Keratinocyte (primary cell): ENCODE measurements at regions not wholly inside any gene's neighbourhood (a gene's known extent, or its start where the extent isn't known, plus 50 kb on each side); places are given as distances from the start of the nearest gene placed in this dataset.

Source experiments
- DNase-seq: peaks from one replicate; pipeline ENCODE4 v3.0.0-alpha.2; 2011; ENCODE audit warnings: low read depth, missing footprints, low spot score
- FAIRE-seq: peaks from 2 replicates; lab custom pipeline; 2011; peaks lifted over from hg19 to GRCh38; lab: Jason Lieb, UNC
- H2AFZ ChIP-seq: 2 replicates; pipeline ENCODE4 v1.6.0; 2012; ENCODE audit warnings: low read length, control low read depth, inconsistent platforms; ENCODE audit not compliant: control insufficient read depth
- H3K27ac ChIP-seq: 2 replicates; pipeline ENCODE4 v1.5.1; 2011; ENCODE audit warnings: low read length; ENCODE audit not compliant: control insufficient read depth, insufficient read depth
- H3K27me3 ChIP-seq: 3 replicates; pipeline ENCODE4 v1.6.0; 2011; ENCODE audit warnings: low read length; ENCODE audit not compliant: control insufficient read depth, insufficient read depth; ENCODE audit errors: extremely low read depth
- H3K36me3 ChIP-seq, 2 experiments: 2 replicates in 1 of 2; 3 replicates in 1 of 2; pipeline ENCODE4 v1.5.1; 2011; ENCODE audit warnings: low read length in 2 of 2, mild to moderate bottlenecking in 1 of 2; ENCODE audit not compliant: control insufficient read depth in 2 of 2, insufficient read depth in 2 of 2; ENCODE audit errors: extremely low read depth in 1 of 2
- H3K4me1 ChIP-seq: 3 replicates; pipeline ENCODE4 v1.5.1; 2011; ENCODE audit warnings: low read length; ENCODE audit not compliant: control insufficient read depth, insufficient read depth; ENCODE audit errors: extremely low read depth
- H3K4me2 ChIP-seq: 3 replicates; pipeline ENCODE4 v1.6.0; 2011; ENCODE audit warnings: low read depth, low read length; ENCODE audit not compliant: control insufficient read depth, insufficient read depth; ENCODE audit errors: extremely low read depth
- H3K4me3 ChIP-seq, 3 experiments: fragments of 200-600 bp in 1 of 3; sonication (generic) in 1 of 3; 2 replicates in 2 of 3; 3 replicates in 1 of 3; pipeline ENCODE4 v1.5.1; 2011 to 2016; ENCODE audit warnings: low read length in 3 of 3, mild to moderate bottlenecking in 3 of 3, control low read depth in 2 of 3, inconsistent platforms in 1 of 3, low read depth in 1 of 3, mixed read lengths in 1 of 3, mixed run types in 1 of 3, moderate library complexity in 1 of 3; ENCODE audit not compliant: control insufficient read depth in 2 of 3, insufficient read depth in 2 of 3; ENCODE audit errors: extremely low read depth in 1 of 3
- H3K79me2 ChIP-seq: 2 replicates; pipeline ENCODE4 v1.6.0; 2012; ENCODE audit warnings: low read length; ENCODE audit not compliant: control insufficient read depth, insufficient read depth
- H3K9ac ChIP-seq: 3 replicates; pipeline ENCODE4 v1.6.0; 2011; ENCODE audit warnings: low read length; ENCODE audit not compliant: control insufficient read depth, insufficient read depth; ENCODE audit errors: extremely low read depth
- H3K9me1 ChIP-seq: 3 replicates; pipeline ENCODE4 v1.6.0; 2011; ENCODE audit warnings: low read length; ENCODE audit not compliant: control insufficient read depth, insufficient read depth; ENCODE audit errors: extremely low read depth
- H3K9me3 ChIP-seq: 2 replicates; pipeline ENCODE4 v1.5.1; 2012; ENCODE audit warnings: low read depth, low read length; ENCODE audit not compliant: control insufficient read depth
- H4K20me1 ChIP-seq: 3 replicates; pipeline ENCODE4 v1.6.0; 2011; ENCODE audit warnings: low read length; ENCODE audit not compliant: control insufficient read depth, insufficient read depth; ENCODE audit errors: extremely low read depth
- EZH2 ChIP-seq: IDR thresholded peaks from one replicate; pipeline ENCODE4 v1.6.1; 2012; ENCODE audit warnings: inconsistent platforms, mild to moderate bottlenecking, low read length, moderate library complexity
- dilution Hi-C: fragments of 300-500 bp; cut with MboI; formaldehyde crosslinking; loops from one replicate; pipeline ENCODE4 v1.7.0; 2020; ENCODE audit warnings: low sequenced_read_pairs; ENCODE audit not compliant: extremely low pct_ligation_motif_present
- TF ChIP-seq, protein P1 (sequence below), 3 experiments: IDR thresholded peaks in 1 of 3; conservative IDR thresholded peaks in 1 of 3; optimal IDR thresholded peaks in 1 of 3; 2 replicates in 2 of 3; 3 replicates in 1 of 3; pipeline versions ENCODE3 to v1.5.1; 2011; ENCODE audit warnings: low read length in 3 of 3, mild to moderate bottlenecking in 3 of 3, moderate library complexity in 2 of 3, control low read depth in 1 of 3, inconsistent platforms in 1 of 3; ENCODE audit not compliant: insufficient read depth in 2 of 3; ENCODE audit errors: extremely low read depth in 1 of 3

DNA sequence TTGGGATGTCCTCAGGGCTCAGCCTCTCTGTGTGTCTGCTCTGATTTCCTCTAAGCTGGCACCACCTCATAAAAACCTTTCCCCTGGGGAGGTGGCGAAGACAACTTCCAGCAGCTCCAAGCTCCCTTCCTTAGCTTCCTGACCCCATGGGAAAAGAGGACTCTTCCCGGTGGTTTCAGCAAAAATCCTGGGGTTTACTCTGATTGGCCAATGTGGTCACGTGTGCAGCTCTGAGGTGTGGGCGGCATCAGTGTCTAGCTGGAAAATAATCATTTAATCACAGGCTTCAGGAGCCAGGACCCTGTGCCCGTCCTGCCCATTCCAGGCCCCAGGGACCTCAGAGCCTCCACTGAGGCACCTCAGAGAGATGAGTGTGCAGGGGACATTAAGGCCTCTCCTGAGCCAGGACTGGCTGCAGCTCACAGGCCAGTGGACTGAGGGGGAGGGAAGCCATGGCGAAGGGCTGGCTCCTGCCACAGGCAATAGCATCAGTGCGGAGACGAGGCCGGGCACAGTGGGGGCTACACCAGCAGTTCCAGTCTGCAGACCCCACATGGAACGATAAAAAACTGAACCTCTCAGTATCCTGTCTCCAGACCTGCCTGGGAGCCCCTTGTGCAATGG lies 104.1 kb downstream of the TPRA1 start:
- Histone ChIP-seq H3K9me1 (no peaks in the 10 kb centered on the region), H3K36me3 (no peaks in the 10 kb centered on the region), H3K4me3 (no peak overlapping the region), H3K9ac (no peak overlapping the region), H3K27ac (no peak overlapping the region), H2AFZ (no peak overlapping the region), H3K27me3 (peaks cover 3% of the 10 kb centered on the region), H3K79me2 (no peaks in the 10 kb centered on the region), H3K9me3 (no peaks in the 10 kb centered on the region), H3K4me1 (no peaks in the 10 kb centered on the region), H3K4me2 (no peak overlapping the region), H4K20me1 (no peaks in the 10 kb centered on the region)
- dilution Hi-C loops = no loop called here
- no peak for TF ChIP-seq EZH2
- TF ChIP-seq, protein P1, sequence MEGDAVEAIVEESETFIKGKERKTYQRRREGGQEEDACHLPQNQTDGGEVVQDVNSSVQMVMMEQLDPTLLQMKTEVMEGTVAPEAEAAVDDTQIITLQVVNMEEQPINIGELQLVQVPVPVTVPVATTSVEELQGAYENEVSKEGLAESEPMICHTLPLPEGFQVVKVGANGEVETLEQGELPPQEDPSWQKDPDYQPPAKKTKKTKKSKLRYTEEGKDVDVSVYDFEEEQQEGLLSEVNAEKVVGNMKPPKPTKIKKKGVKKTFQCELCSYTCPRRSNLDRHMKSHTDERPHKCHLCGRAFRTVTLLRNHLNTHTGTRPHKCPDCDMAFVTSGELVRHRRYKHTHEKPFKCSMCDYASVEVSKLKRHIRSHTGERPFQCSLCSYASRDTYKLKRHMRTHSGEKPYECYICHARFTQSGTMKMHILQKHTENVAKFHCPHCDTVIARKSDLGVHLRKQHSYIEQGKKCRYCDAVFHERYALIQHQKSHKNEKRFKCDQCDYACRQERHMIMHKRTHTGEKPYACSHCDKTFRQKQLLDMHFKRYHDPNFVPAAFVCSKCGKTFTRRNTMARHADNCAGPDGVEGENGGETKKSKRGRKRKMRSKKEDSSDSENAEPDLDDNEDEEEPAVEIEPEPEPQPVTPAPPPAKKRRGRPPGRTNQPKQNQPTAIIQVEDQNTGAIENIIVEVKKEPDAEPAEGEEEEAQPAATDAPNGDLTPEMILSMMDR (optimal IDR thresholded peaks at IDR 0.05 in 1 of 3, IDR thresholded peaks at IDR 0.05 in 1 of 3, conservative IDR thresholded peaks at IDR 0.05 in 1 of 3; ENCODE audit: extremely low read depth in 1 of 3, insufficient read depth in 2 of 3, low read length in 3 of 3) = no peak
- FAIRE-seq = no peak
- no peak for DNase-seq

DNA sequence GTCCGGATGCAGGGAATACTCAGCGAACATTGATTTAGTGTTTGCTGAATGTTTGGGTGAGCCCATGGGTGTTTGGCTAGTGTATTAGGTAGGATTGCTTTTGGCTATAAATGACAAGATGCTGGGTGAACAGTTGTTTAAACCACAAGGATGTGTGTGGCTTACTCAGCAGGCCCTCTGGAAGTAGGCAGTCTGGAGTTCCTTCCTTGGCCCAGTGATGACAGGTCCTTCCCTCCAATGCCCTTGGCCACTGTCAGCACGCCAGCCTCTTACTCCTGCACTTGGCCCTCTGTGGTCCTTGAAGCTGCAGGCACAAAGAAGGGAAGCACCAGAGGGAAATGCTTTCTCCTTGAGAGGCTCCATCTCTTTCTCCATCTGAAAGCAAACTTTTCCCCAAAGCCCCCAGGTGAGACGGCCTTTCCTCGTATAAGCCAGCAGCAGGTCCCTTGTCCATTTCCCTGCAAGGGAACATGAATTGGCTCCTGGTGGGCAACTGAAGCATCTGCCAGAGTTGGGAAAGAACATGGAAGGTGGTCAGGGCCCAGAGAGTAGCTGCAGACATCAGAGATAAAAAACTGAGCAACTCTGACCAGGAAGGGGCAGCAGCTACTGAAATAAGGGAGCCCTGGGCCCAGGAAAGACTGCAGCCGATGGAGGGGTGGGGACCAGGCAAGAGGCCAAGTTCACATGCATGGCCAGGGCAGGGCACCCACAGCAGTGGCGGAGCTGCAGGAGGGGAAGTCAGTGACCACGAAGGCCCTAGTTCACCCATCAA lies 105.0 kb downstream of the TPRA1 start:
- Histone ChIP-seq H3K27me3 (peaks cover 3% of the 10 kb centered on the region), H3K79me2 (no peaks in the 10 kb centered on the region), H3K9me3 (no peaks in the 10 kb centered on the region), H3K9me1 (no peaks in the 10 kb centered on the region), H3K9ac (no peak overlapping the region), H3K27ac (no peak overlapping the region), H3K4me3 (no peak overlapping the region), H3K4me1 (no peaks in the 10 kb centered on the region), H3K4me2 (no peak overlapping the region), H2AFZ (no peak overlapping the region), H4K20me1 (no peaks in the 10 kb centered on the region), H3K36me3 (no peaks in the 10 kb centered on the region)
- dilution Hi-C loops = no loop called here
- DNase-seq (no peak), FAIRE-seq (no peak)
- TF ChIP-seq, protein P1 (optimal IDR thresholded peaks at IDR 0.05 in 1 of 3, IDR thresholded peaks at IDR 0.05 in 1 of 3, conservative IDR thresholded peaks at IDR 0.05 in 1 of 3; ENCODE audit: extremely low read depth in 1 of 3, insufficient read depth in 2 of 3, low read length in 3 of 3) = no peak
- TF ChIP-seq EZH2 = no peak
